G401.6 (cell line): ENCODE measurements at regions not wholly inside any gene's neighbourhood (a gene's known extent, or its start where the extent isn't known, plus 50 kb on each side); places are given as distances from the start of the nearest gene placed in this dataset.
"Not testable (repeated sequence)": the region's sequence is repeated elsewhere in the genome, so short reads cannot be mapped to it uniquely, and the experiment has no call there.

ENCODE experiments used
- FAIRE-seq: peaks from 2 replicates; lab custom pipeline; 2012; peaks lifted over from hg19 to GRCh38; lab: Jason Lieb, UNC

DNA sequence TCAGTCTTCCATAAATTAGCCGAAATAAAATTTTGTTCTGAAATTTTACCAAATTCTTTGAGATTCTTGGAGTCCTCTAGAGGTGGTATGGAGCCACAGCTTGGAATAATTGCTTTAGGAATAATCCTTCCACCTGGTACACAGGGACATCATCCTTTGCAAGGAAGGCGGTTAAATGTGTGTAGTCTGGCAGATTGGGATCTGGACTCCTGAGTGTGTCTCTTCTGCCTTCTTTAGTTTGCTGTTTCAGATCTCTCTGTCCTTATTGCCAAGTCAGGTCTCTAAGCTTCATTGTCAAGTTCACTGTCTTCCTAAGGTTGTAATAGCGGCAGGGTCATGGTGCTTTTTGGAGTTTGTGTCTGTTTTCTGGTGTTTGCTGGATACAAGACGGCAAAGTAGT is 393.9 kb upstream of the RGS6 start:
- FAIRE-seq = no peak

DNA sequence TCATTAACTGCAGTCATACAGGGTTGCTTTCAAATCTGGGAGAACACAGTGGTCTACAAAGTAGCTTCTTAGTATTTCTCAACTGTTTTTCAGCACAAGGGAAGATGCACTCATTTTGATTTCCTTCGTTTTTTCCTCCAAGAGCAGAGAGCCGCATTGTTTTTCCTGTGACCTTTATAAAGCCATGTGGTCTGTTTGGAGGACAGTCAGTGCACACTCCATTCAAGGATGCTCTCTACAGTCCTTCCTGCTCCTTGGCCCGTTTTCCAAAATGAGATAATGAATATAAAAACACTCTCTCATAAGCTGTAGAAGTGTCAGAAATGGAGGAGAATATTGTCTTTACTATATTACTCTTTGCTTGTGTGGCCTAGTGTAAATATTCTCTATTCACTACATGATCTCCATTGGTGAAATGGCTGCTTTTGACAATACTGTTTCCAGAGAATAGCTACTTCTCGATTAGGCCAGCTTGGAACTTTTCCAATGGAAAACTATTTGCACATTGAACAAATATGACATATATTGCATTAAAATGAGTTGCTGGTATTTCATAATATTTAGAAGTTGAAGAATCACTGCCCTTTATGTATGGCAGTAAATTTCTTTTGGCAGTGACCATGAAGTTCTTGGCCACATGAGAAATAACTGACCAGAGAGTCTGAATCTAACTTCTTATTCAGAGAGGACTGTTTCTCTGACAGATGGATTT is 393.1 kb upstream of the RGS6 start:
- no peak for FAIRE-seq

DNA sequence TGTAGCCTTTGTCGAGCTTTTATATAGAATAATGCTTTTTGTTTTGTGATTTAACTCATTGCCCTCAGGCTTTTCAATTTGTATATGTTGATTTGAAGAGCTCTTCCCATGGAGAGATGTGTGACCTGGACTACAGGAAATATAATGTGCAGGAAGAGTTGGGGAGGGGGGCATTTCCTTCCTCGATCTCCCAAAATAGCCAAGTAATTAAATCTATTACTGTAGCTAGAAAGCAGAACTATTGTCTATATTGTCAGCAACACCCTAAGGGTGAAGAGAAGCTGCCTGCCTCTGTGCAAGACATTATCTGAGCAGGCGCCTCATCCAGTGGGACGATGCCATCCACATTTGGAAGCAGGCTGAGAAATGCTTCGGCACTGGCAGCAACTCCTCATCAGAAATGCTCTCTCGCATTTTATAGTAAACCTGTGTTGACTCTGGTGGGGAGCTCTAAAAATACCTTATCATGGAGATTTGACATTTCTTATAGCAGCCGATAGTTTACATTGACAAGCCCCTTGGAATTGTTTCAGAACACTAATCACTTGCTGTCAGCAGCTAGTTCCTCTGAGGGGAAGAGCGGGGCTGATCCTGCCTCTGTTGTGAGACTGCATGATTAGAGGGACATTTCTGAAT is 392.5 kb upstream of the RGS6 start:
- no peak for FAIRE-seq

DNA sequence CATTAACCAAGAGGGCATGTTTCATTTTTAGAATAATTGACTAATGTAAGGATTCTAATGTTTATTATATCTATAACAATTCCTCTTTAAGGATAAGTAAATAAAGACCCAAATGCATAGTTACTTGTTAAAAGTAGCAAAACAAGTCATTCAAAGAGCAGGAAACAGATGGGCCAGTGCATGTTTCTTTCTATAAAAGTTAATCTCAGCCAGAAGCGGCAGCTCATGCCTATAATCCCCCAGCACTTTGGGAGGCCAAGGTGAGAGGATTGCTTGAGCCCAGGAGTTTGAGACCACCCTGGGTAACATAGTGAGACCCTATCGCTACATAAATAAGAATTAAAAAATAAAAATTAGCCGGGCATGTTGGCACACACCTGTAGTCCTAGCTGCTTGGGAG is 391.0 kb upstream of the RGS6 start:
- FAIRE-seq = no peak

DNA sequence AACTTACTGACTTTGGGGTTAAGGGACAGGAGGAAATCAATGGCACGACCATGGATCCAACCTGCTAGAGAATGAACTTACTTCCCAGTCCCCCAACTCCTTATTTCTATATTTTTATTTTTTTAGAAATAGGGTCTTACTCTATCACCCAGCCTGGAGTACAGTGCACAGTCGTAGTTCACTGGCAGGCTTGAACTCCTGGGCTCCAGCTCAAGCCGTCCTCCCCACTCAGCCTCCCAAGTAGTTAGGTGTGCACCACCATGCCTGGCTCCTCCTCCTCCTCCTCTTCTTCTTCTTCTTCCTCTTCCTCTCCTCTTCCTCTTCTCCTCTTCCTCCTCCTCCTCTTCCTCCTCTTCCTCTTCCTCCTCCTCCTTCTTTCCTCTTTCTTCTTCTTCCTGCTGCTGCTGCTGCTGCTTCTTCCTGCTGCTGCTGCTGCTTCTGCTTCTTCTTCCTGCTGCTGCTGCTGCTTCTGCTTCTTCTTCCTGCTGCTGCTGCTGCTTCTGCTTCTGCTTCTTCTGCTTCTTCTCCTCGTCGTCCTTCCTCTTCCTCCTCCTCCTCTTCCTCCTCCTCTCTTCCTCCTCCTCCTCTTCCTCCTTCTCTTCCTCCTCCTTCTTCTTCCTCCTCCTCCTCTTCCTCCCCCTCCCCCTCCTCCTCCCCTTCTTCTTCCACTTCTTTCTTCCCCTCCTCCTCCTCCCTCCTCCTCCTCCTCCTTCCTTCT is 390.1 kb upstream of the RGS6 start:
- FAIRE-seq = no peak

DNA sequence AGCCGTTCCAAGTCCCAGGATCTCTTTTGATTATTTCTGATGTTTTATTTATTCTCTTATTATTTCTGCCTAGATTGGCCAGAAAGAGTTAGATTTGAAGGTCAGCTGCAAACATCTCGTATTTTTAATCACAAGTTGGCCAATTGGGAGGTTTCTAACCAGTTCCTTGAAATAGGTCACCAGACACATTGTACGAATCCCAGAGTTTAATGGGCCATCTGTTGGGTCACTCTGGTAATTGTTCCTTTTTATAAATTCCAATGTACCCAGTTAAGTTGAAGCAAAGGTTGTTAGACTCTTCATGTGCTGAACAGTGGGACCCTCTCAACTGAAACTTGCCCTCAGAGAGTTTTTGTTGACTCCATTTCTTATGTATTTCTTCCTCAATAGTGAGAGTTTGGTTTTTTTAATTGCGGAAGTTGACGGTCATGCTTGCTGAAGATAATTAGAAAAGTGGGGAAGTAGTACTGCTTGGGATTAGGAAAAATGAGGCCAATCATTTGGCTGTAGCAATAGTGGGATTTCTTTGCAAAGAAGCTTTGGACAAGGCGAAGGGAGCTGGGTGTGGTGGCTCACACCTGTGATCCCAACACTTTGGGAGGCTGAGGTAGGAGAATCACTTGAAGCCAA is 382.7 kb upstream of the RGS6 start:
- FAIRE-seq = no peak

DNA sequence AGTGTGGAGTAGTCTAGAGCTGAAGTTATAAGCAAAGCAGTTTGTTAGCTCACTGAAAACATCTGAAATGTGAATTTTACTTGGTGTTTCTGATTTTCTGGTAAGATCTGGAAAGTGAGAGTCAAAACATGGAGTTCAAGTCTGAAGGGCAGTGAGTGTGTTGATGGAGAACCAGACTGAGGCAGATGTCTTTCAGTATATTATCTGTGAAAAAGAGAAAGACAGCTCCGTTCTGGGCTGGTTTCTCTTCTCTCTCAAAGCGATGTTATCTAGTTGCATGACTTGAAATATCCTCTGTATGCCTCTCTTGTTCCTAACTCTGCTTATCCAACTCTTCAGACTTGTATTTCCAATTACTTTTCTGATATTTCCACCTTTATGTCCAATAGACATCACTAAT is 381.9 kb upstream of the RGS6 start:
- no peak for FAIRE-seq

DNA sequence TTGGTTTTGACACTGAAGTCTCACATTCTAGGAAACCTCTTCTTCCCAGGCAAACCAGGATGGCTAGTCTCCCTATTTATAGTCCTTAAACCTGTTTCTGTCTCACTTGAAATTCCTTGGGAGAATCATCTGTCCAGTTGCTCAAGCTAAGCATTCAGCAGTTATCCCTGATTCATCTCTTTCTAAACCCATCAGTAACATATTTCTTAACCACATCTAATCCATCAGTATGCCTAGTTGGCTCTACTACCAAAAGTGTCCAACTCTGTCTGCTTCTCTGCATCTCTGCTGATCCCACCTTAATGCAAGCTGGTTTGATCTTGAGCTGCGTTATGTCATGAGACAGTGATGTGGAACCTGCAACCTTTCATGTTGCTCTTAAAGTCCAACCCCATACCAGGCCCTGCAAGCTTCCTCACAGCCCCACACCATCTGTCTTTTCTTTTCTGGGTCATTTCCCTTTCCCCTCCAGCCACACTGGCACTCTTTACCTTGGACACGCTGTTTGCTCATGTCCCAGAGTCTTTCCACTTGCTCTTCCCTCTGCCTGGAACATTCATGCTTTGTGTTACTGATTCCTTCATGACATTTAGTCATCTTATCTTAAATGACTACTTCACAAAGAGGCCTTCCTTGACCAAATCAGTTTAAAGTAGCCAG is 380.8 kb upstream of the RGS6 start:
- FAIRE-seq = no peak

DNA sequence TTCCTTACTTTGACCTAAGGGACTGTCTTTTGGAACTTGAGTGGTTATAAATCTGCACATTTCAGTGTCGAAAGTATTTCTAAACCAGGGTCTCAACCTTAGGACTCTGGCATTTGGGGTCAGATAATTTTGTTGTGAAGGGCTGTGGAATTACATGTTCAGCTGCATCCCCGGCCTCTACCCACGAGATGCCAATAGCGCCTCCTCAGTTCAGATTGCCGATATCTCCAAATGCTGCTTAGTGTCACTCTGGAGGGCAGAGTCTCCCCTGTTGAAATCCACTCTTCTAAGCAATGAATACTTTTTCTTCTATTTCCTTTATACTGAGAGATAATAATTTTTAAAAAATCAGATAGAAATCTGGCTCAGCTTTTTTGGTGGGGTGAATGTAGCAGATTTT is 379.4 kb upstream of the RGS6 start:
- no peak for FAIRE-seq

DNA sequence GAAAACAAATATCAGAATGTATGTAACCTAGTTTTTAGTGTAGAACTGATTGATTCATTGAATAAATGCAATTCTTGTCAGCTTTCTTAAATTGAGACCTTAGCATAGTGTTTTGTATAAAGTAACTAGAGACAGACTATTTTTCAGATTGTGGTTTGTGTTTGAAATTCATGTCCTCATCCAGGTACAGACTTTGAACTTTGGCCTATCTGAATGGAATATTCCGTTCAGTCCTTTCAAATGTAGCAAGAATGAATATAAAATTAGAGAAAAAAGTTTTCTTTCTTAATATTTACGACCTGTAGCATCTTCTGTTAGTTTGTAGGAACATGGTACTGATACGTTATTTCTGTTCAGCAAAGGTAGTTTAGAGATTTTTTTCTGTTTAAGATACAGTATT is 378.4 kb upstream of the RGS6 start:
- FAIRE-seq = no peak

DNA sequence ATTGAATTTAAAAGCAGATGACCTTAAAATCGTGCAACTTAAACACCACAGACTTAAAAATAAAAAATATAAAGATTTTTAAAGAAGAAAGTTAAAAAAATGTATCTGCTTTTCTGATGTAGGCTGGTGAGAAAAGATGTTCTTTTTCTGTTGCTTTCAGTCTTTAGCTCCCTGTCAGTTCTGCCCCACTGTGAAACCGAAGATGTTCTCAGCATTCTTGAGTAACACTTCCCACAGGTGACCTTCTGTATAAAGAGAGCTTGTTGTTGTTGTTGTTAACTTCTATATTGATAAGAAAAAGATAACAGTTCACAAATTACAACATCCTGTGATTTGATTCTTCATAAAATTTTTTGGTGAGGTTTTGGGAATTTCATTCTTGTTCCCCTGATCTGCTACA is 377.9 kb upstream of the RGS6 start:
- no peak for FAIRE-seq

DNA sequence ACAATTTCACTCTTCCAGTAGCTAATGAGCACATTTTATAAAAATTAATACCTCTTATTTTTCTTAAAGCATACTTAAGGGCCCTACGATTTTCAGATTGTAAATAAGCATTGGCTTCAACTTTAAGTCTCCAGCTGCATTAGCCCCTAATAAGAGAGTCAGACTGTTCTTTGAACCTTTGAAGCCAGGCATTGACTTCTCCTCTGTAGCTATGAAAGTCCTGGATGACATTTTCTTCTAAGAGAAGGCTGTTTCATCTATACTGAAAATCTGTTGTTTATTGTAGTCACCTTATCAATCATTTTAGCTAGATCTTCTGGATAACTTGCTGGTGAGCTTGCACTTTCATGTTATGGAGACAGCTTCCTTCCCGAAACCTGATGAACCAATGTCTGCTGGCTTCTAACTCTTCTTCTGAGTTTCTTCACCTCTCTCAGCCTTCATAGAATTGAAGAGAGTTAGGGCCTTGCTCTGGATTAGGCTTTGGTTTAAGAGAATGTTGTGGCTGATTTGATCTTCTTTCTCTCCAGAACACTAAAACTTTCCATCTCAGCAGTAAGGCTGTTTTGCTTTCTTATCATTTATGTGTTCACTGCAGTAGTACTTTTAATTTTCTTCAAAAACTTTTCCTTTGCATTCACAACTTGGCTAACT is 377.1 kb upstream of the RGS6 start:
- no peak for FAIRE-seq

DNA sequence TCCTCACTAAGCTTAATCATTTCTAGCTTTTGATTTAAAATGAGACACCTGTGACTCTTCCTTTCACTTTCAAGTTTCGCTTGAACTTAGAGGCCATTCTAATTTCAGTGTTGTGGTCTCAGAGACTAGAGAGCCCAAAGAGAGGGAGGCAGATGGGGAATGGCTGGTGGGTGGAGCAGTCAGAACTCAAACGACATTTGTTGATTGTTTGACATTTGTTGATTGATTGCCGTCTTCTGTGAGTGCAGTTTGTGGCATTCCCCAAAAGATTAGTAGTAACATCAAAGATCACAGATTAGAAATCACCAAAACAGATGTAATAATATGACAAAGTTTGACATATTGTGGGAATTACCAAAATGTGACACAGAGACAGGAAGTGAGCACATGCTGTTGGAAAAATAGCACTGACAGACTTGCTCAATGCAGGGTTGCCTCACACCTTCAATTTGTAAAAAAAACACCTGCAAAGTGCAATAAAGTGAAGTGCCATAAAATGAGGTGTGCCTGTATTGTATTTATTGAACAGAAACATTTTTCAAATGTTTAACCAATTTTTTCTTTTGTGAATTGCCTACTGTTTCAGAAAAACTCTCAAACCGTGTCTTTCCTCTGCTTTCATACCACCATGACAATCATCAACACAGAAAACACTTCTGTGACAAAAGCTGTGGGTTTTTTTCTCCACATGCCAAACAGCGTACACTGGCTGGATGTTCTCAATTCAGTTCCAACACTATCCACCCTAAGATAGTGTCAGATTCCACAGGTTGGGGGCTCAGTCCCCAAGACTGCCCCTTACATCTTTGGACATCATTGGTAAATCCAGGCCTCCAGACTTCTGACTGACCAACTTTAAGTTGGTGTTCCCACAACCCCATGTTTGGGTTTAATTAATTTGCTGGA is 376.3 kb upstream of the RGS6 start:
- FAIRE-seq = no peak

DNA sequence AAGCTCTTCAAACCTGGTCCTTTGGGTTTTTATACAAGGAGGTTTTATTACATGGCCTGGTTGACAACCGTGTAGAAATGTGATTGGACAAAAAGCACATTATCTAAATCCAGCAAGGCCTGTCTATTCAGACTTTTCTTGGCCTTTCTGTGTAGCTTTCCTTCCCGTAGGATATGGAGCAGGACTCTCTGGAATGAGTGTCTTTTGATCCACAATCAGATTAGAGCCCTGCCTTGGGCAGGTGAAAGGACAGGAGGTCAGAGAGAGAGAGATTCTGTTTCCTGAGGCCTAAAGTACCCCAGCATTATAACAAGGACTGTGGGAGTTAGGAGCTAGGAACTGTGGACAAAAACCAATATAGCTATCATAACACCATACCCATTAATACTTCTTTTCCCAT is 375.5 kb upstream of the RGS6 start:
- FAIRE-seq = no peak

DNA sequence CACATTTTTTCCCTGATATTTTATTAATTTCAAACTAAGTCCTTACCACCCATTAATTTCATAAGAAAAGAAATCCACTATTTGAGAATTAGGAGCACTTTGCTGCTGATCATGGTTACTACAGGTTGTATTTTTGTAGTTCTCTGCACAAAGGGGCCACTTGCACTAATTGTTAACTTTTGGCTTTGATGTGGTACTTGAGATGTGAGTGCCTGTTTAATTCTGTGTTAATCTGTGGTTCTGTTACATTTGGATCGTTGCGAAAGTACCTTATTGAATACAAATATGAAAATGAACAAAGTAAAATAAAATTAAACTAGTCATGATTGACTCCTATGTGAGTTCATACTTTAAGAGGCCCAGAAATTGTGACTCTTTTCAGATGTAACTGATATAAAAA is 374.9 kb upstream of the RGS6 start:
- no peak for FAIRE-seq

DNA sequence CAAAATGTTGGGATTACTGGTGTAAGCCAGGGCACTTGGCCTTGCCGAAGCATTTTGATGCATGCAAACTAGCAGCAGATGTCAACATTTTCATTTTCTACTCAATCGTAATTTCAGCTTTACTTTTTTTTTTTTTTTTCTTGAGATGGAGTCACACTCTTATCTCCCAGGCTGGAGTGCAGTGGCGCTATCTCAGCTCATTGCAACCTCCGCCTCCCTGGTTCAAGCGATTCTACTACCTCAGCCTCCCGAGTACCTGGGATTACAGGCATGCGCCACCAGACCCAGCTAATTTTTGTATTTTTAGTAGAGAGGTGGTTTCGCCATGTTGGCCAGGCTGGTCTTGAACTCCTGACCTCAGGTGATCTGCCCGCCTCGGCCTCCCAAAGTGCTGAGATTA is 373.3 kb upstream of the RGS6 start:
- not testable (repeated sequence) for FAIRE-seq

DNA sequence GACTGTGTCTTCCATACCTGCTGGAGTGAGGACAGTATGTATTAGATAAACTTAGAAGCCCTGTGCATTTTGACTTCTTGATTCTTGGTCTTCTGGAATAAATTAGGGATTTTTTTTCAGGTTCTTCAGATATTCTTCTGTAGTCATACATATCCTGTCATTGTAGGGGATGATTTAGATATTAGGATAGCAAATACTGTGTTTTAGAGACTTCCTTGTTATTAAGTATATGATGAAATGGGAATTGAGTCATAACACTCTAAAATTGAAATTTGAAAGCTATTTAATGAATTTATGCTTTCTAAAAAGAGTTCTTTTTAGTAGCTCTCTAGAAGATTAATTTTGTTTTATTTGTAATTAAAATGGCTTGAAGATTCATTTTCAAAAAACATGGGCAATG is 371.5 kb upstream of the RGS6 start:
- no peak for FAIRE-seq

DNA sequence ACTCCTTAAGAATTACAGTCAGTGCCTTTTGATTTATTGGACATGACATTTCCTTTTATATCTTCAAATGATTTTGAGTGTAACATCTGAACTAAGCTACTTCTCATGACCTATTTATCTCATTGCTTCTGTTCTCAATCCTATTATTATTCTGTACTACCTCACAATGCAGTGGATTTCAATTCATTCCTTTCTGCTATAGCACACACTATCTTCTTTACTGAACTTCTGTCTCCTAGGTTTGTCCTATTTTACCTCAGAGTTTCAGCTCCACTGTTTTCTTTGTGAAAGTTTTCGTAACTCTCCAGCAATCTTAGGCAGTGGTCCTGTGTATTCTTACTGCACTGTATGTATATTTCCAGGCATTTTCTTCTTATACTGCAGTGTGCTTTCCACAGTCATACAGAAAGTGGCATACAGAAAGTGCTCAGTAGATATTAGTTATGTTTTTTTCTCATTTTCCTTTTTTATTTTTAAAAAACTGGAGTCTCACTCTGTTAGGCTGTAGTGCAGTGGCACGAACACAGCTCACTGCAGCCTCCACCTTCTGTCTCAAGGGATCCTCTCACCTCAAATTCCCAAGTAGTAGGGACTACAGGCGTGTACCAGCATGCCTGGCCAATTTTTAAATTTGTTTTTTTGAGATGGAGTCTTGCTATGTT is 368.6 kb upstream of the RGS6 start:
- FAIRE-seq = no peak

DNA sequence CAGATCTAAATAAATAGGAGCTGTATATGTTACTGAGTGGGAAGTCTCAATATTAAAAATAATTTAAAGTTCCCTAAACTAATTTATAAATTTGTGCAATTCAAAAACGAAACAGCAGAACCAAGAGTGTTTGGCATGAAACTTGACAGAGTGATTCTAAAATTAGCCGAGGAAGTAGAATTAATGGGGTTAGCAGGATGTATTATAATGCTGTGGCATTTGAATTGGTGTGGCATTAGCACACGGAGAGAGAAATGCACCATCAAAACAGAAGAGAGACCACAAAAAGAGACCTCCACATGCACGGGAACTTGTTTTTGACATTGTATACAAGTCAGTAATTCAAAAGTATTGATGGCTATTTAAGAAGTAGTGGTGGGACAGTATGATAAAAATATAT is 366.0 kb upstream of the RGS6 start:
- no peak for FAIRE-seq

DNA sequence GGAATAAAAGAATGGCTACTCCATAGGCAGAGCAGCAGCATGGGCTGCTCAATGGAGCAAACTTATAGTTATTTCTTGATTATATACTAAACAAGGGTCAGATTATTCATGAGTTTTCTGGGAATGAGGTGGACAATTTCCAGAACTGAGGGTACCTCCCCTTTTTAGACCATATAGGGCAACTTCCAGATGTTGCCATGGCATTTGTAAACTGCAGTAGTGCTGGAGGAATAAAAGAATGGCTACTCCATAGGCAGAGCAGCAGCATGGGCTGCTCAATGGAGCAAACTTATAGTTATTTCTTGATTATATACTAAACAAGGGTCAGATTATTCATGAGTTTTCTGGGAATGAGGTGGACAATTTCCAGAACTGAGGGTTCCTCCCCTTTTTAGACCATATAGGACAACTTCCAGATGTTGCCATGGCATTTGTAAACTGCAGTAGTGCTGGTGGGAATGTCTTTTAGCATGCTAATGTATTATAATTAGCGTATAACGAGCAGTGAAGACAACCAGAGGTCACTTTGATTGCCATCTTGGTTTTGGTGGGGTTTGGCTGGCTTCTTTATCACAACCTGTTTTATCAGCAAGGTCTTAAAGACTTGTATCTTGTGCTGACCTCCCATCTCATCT is 364.6 kb upstream of the RGS6 start:
- FAIRE-seq = not testable (repeated sequence)
